ENCODE measurements at regions not wholly inside any gene's neighbourhood (a gene's known extent, or its start where the extent isn't known, plus 50 kb on each side); places are given as distances from the start of the nearest gene placed in this dataset.

DNA sequence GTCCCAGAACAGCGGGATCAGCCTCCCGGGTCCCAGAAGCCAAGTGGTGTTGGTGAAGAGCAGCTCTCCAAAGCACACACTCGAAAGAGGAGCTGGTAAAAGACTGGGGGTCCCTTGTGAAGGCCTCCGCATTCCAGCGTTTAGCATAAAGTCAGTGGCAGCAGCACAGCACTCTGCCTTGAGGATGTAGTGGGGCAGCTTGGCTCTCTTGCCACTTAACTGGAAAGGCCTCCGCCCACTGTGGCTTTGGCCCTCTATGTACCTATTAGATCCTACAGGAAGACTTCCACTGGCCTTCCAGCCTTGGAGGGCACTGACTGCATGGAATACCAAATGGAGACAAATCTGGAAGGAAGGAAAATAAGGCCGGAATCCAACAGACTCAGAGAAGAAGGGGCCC, 1455.3 kb downstream of the BRD1 start:
- no peaks in the 10 kb centered on the region for H3K4me1 ChIP-seq (ENCODE audit: low read length)
- H2AFZ ChIP-seq (ENCODE audit: low read length), result no peak overlapping the region
- H3K36me3 ChIP-seq (replicated peaks; ENCODE audit: insufficient read depth, low read length), result no peaks in the 10 kb centered on the region
- H4K20me1 ChIP-seq (ENCODE audit: insufficient read depth, low read length), result no peaks in the 10 kb centered on the region
- no peaks in the 10 kb centered on the region for H3K9me3 ChIP-seq (replicated peaks; ENCODE audit: insufficient read depth, low read length)
- no peak for TF ChIP-seq EZH2 (optimal IDR thresholded peaks at IDR 0.05; ENCODE audit: low read depth, low read length)
- TF ChIP-seq EZH2phosphoT487 (IDR thresholded peaks at IDR 0.05; ENCODE audit: low read length), result no peak
- TF ChIP-seq, protein P1, sequence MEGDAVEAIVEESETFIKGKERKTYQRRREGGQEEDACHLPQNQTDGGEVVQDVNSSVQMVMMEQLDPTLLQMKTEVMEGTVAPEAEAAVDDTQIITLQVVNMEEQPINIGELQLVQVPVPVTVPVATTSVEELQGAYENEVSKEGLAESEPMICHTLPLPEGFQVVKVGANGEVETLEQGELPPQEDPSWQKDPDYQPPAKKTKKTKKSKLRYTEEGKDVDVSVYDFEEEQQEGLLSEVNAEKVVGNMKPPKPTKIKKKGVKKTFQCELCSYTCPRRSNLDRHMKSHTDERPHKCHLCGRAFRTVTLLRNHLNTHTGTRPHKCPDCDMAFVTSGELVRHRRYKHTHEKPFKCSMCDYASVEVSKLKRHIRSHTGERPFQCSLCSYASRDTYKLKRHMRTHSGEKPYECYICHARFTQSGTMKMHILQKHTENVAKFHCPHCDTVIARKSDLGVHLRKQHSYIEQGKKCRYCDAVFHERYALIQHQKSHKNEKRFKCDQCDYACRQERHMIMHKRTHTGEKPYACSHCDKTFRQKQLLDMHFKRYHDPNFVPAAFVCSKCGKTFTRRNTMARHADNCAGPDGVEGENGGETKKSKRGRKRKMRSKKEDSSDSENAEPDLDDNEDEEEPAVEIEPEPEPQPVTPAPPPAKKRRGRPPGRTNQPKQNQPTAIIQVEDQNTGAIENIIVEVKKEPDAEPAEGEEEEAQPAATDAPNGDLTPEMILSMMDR (IDR thresholded peaks at IDR 0.05; ENCODE audit: low read length), result no peak
- no peak overlapping the region for H3K9ac ChIP-seq (ENCODE audit: low read length)
- no peak for DNase-seq
- H3K27ac ChIP-seq (ENCODE audit: low read length), result no peak overlapping the region
- H3K4me2 ChIP-seq (ENCODE audit: low read depth, low read length), result no peak overlapping the region
- H3K79me2 ChIP-seq (ENCODE audit: low read length), result no peaks in the 10 kb centered on the region
- H3K27me3 ChIP-seq (replicated peaks; ENCODE audit: insufficient read depth, low read length), result no peaks in the 10 kb centered on the region
- no peaks in the 10 kb centered on the region for H3F3A ChIP-seq (ENCODE audit: insufficient read depth, low read length)
- H3K4me3 ChIP-seq (ENCODE audit: low read length), result no peak overlapping the region
- no peaks in the 10 kb centered on the region for H3K9me2 ChIP-seq (replicated peaks; ENCODE audit: insufficient read depth, low read length)

DNA sequence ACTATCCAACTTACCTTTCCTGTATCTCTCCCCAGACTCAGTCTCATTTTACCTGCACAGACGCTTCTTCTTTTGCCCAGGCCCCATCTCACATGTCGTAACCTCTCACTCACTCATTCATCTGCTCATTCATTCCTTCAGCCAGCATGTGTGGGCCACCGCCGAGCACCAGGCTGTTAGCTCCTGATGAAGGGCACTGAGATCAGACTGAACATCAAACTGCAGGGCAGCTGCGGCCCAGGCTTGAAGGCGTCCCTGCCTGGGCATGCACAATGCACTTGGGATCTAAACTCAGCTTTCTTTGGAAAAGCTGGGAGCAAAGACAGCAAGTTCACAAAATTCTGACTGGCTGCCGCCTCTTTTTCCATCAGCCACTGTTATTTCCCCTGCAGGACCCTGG, 1456.3 kb downstream of the BRD1 start:
- no peaks in the 10 kb centered on the region for H3K79me2 ChIP-seq (ENCODE audit: low read length)
- H3F3A ChIP-seq (ENCODE audit: insufficient read depth, low read length), result no peaks in the 10 kb centered on the region
- no peaks in the 10 kb centered on the region for H3K9me2 ChIP-seq (replicated peaks; ENCODE audit: insufficient read depth, low read length)
- H3K9me3 ChIP-seq (replicated peaks; ENCODE audit: insufficient read depth, low read length), result no peaks in the 10 kb centered on the region
- no peak overlapping the region for H2AFZ ChIP-seq (ENCODE audit: low read length)
- H3K9ac ChIP-seq (ENCODE audit: low read length), result no peak overlapping the region
- no peak overlapping the region for H3K27ac ChIP-seq (ENCODE audit: low read length)
- no peaks in the 10 kb centered on the region for H3K27me3 ChIP-seq (replicated peaks; ENCODE audit: insufficient read depth, low read length)
- H3K4me3 ChIP-seq (ENCODE audit: low read length), result no peak overlapping the region
- no peaks in the 10 kb centered on the region for H4K20me1 ChIP-seq (ENCODE audit: insufficient read depth, low read length)
- H3K36me3 ChIP-seq (replicated peaks; ENCODE audit: insufficient read depth, low read length), result no peaks in the 10 kb centered on the region
- H3K4me1 ChIP-seq (ENCODE audit: low read length), result no peaks in the 10 kb centered on the region
- no peak for DNase-seq
- no peak overlapping the region for H3K4me2 ChIP-seq (ENCODE audit: low read depth, low read length)
- TF ChIP-seq EZH2 (optimal IDR thresholded peaks at IDR 0.05; ENCODE audit: low read depth, low read length) (no peak), EZH2phosphoT487 (IDR thresholded peaks at IDR 0.05; ENCODE audit: low read length) (no peak)
- TF ChIP-seq, protein P1 (IDR thresholded peaks at IDR 0.05; ENCODE audit: low read length), result no peak

DNA sequence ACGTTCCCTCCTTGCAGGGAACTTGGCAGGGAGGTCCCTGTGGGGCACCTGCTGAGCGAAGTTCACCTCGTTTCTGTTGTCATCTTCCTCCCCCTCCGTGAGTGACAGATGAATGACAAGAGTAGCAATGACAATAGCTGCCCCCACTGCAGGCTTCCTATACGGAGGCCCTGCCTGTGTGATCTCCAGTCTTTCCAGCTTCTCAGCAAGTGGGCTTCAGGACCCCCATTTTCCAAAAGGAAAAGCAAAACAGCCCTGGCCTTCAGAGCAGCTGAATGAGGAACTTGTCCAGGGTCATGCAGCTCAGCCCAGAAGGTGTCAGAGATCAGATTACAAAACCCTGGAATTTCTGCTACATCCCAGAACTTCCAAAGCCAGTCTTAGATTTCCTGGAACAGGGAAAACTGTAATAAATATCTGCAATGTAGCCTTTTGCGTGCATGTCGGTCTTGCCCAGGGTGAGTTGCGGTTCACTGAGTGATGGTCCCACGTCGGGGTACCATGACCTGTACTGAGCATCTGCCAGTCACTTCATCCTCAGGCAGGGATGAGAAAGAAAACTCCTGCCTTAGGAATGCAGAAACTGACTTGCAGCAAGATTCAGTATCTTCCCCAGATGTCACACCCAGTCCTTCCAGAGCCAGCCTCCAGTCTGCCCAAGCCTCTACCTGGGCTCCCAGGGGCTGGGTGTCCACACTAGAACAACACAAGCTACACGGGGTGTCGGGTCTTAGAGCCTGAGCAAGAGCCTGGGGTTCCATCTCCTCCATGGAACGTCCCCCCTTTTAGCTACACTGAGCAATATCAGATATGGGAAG, 1457.0 kb downstream of the BRD1 start:
- Histone ChIP-seq H3K9me2 (replicated peaks; ENCODE audit: insufficient read depth, low read length) (no peaks in the 10 kb centered on the region), H4K20me1 (ENCODE audit: insufficient read depth, low read length) (no peaks in the 10 kb centered on the region), H3K9me3 (replicated peaks; ENCODE audit: insufficient read depth, low read length) (no peaks in the 10 kb centered on the region), H3K4me2 (ENCODE audit: low read depth, low read length) (no peak overlapping the region), H3K27ac (ENCODE audit: low read length) (no peak overlapping the region), H2AFZ (ENCODE audit: low read length) (no peak overlapping the region), H3K4me3 (ENCODE audit: low read length) (no peak overlapping the region), H3K36me3 (replicated peaks; ENCODE audit: insufficient read depth, low read length) (no peaks in the 10 kb centered on the region), H3K9ac (ENCODE audit: low read length) (no peak overlapping the region), H3K27me3 (replicated peaks; ENCODE audit: insufficient read depth, low read length) (no peaks in the 10 kb centered on the region), H3F3A (ENCODE audit: insufficient read depth, low read length) (no peaks in the 10 kb centered on the region), H3K79me2 (ENCODE audit: low read length) (no peaks in the 10 kb centered on the region), H3K4me1 (ENCODE audit: low read length) (no peaks in the 10 kb centered on the region)
- TF ChIP-seq EZH2phosphoT487 (IDR thresholded peaks at IDR 0.05; ENCODE audit: low read length) (no peak), EZH2 (optimal IDR thresholded peaks at IDR 0.05; ENCODE audit: low read depth, low read length) (no peak)
- TF ChIP-seq, protein P1 (IDR thresholded peaks at IDR 0.05; ENCODE audit: low read length), result no peak
- no peak for DNase-seq

Data from MM.1S (cell line).